ENCODE measurements at regions not wholly inside any gene's neighbourhood (a gene's known extent, or its start where the extent isn't known, plus 50 kb on each side); places are given as distances from the start of the nearest gene placed in this dataset.
"Not testable (repeated sequence)": the region's sequence is repeated elsewhere in the genome, so short reads cannot be mapped to it uniquely, and the experiment has no call there.

- intact Hi-C loops (cut with micrococcal nuclease) = no loop called here
- H3K27ac Mint-ChIP-seq = no peak overlapping the region
Measured at GRCh38 chr3:182136008-182136910, 424.5 kb downstream of the SOX2 start.

GRCh38 chr3:182138393-182138792 is 426.7 kb downstream of the SOX2 start:
- no peaks in the 10 kb centered on the region for H3K36me3 Mint-ChIP-seq (ENCODE audit: low read depth)
- H3K4me1 Mint-ChIP-seq = no peaks in the 10 kb centered on the region
- no peak for DNase-seq
- no peak overlapping the region for H3K4me3 Mint-ChIP-seq
- no peaks in the 10 kb centered on the region for H3K27me3 Mint-ChIP-seq
- no peak overlapping the region for H3K27ac Mint-ChIP-seq
- intact Hi-C loops (cut with micrococcal nuclease) = no loop called here
- no peaks in the 10 kb centered on the region for H3K9me3 Mint-ChIP-seq

More at GRCh38 chr3:182136008-182136910, 424.5 kb downstream of the SOX2 start:
- Mint-ChIP-seq H3K27me3 (no peaks in the 10 kb centered on the region), H3K4me1 (no peaks in the 10 kb centered on the region), H3K36me3 (ENCODE audit: low read depth) (no peaks in the 10 kb centered on the region), H3K9me3 (no peaks in the 10 kb centered on the region), H3K4me3 (no peak overlapping the region)
- DNase-seq = no peak

DNA sequence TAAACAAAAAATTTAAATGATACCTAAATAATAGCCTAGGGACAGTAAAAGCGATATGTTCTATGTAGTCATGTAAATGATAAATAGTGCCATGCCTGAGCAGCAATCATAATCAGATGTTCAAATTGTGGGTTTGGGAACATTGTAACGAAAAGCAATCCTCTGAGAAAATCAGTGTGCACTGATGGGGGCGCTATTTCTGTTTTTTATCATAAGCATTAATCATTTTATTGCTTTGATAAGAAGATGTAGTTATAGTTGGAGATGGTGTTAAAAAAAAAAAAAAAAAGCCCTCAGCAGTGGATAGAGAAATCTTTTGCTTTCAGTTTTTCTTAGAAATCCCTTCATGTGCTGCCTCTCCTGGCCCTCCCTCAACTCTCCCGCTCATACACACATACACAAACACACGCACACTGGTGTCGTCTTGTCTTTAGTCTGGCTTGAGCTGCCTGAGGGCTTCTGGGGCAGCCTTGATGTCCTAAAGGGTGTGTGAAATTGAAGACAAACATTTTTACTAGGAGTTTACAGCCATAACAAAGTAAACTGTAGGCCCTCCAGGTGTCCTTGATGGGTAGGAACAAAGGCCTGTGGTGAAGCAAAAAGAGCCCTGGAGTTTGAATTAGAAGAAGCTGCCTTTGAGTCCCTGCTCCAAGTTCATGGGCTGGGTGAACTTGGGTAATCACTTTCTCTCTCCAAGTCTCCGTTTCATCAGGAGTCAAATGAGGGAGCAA is 428.1 kb downstream of the SOX2 start:
- intact Hi-C loops (cut with micrococcal nuclease) = no loop called here
- Mint-ChIP-seq H3K27me3 (no peaks in the 10 kb centered on the region), H3K4me1 (no peaks in the 10 kb centered on the region), H3K4me3 (no peak overlapping the region), H3K27ac (no peak overlapping the region), H3K36me3 (ENCODE audit: low read depth) (no peaks in the 10 kb centered on the region), H3K9me3 (no peaks in the 10 kb centered on the region)
- DNase-seq = no peak

- no peak for DNase-seq
- H3K4me1 Mint-ChIP-seq = no peaks in the 10 kb centered on the region
- H3K36me3 Mint-ChIP-seq (ENCODE audit: low read depth) = no peaks in the 10 kb centered on the region
- no peaks in the 10 kb centered on the region for H3K27me3 Mint-ChIP-seq
- no peak overlapping the region for H3K27ac Mint-ChIP-seq
- H3K4me3 Mint-ChIP-seq = no peak overlapping the region
- H3K9me3 Mint-ChIP-seq = no peaks in the 10 kb centered on the region
- intact Hi-C loops (cut with micrococcal nuclease) = no loop called here
Measured at GRCh38 chr3:182142928-182143327, 431.2 kb downstream of the SOX2 start.

DNA sequence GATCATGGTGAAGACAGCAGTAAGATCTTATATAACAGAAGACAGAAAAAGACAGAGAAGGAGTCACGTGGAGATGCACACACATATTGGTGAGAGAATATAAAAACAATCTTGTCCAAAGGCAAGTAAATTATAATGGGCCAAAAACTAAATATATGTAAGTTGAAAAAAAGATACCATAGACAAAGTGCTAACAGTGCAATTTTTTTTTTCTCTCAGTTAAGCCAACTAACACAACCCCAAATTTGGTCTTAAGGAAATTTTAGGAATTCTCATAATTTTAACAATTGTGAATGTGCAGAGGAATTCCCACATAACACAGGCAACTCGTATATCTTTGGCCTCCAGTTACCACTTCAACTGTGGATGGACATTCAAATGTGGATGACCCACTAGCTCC is 432.2 kb downstream of the SOX2 start:
- Mint-ChIP-seq H3K4me1 (no peaks in the 10 kb centered on the region), H3K27ac (no peak overlapping the region)
- intact Hi-C loops (cut with micrococcal nuclease) = no loop called here

GRCh38 chr3:182148360-182148759 is 436.6 kb downstream of the SOX2 start:
- intact Hi-C loops (cut with micrococcal nuclease) = no loop called here
- no peaks in the 10 kb centered on the region for H3K4me1 Mint-ChIP-seq
- H3K27me3 Mint-ChIP-seq = no peaks in the 10 kb centered on the region
- H3K4me3 Mint-ChIP-seq = no peak overlapping the region
- no peak for DNase-seq
- no peak overlapping the region for H3K27ac Mint-ChIP-seq
- H3K36me3 Mint-ChIP-seq (ENCODE audit: low read depth) = no peaks in the 10 kb centered on the region
- H3K9me3 Mint-ChIP-seq = peaks cover 5% of the 10 kb centered on the region

More for the DNA sequence above, 432.2 kb downstream of the SOX2 start:
- Mint-ChIP-seq H3K36me3 (ENCODE audit: low read depth) (no peaks in the 10 kb centered on the region), H3K4me3 (no peak overlapping the region), H3K9me3 (no peaks in the 10 kb centered on the region), H3K27me3 (no peaks in the 10 kb centered on the region)
- no peak for DNase-seq

GRCh38 chr3:182149594-182149993 is 437.9 kb downstream of the SOX2 start:
- Mint-ChIP-seq H3K4me1 (no peaks in the 10 kb centered on the region), H3K4me3 (no peak overlapping the region), H3K9me3 (peaks cover 5% of the 10 kb centered on the region), H3K27me3 (no peaks in the 10 kb centered on the region), H3K36me3 (ENCODE audit: low read depth) (no peaks in the 10 kb centered on the region), H3K27ac (no peak overlapping the region)
- DNase-seq = no peak
- intact Hi-C loops (cut with micrococcal nuclease) = no loop called here

- H3K27me3 Mint-ChIP-seq; H3K4me1 Mint-ChIP-seq; intact Hi-C loops (cut with micrococcal nuclease); H3K4me3 Mint-ChIP-seq; H3K27ac Mint-ChIP-seq; H3K36me3 Mint-ChIP-seq (ENCODE audit: low read depth); DNase-seq; H3K9me3 Mint-ChIP-seq: not testable (repeated sequence)
Measured at GRCh38 chr3:182156326-182156725, 444.6 kb downstream of the SOX2 start.

DNA sequence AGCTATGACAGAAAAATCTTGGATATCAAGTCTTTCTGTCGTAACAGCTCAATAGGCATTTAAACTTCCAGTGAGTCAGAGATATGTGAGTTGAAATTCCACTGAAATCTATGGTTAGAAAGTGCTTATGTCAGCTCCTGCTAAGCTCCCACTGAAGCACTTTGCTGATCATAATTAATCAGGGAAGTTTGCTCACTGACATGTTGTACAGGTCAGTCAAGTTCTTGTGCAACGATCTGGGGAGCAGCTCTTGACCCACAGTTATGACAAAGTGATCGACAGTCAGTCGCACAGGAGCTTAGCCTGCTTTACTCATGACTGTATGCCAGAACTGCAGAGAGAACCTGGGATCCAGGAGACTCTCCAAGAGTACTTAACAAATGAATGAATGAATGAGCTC is 453.5 kb downstream of the SOX2 start:
- no peaks in the 10 kb centered on the region for H3K36me3 Mint-ChIP-seq (ENCODE audit: low read depth)
- H3K4me3 Mint-ChIP-seq = no peak overlapping the region
- intact Hi-C loops (cut with micrococcal nuclease) = no loop called here
- no peak overlapping the region for H3K27ac Mint-ChIP-seq
- no peak for DNase-seq
- no peaks in the 10 kb centered on the region for H3K27me3 Mint-ChIP-seq
- H3K9me3 Mint-ChIP-seq = no peaks in the 10 kb centered on the region
- no peaks in the 10 kb centered on the region for H3K4me1 Mint-ChIP-seq

DNA sequence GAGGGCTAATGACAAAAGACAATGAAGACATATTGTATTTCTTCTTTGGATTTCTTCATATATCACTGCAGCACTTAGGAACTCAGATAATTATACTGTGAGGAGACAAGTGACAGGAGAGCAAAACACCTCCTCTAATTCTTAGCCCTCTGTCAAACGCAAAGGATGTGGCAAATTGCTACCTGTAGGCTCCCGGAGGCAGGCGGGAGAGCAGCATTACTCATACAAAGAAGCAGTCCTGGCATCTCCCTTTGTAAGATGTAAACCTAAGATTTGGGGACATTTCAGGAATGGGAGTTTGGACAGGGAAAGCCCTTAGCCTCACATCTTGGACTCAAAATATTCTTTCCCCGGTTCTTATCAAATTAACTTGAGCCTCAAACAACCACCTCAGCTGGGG is 460.8 kb downstream of the SOX2 start:
- no peak for DNase-seq
- Mint-ChIP-seq H3K4me1 (no peaks in the 10 kb centered on the region), H3K4me3 (no peak overlapping the region), H3K27ac (no peak overlapping the region), H3K27me3 (no peaks in the 10 kb centered on the region), H3K36me3 (ENCODE audit: low read depth) (no peaks in the 10 kb centered on the region), H3K9me3 (no peaks in the 10 kb centered on the region)
- intact Hi-C loops (cut with micrococcal nuclease) = no loop called here

GRCh38 chr3:182178488-182179200 is 466.9 kb downstream of the SOX2 start:
- H3K27me3 Mint-ChIP-seq = no peaks in the 10 kb centered on the region
- DNase-seq = no peak
- no peak overlapping the region for H3K4me3 Mint-ChIP-seq
- H3K36me3 Mint-ChIP-seq (ENCODE audit: low read depth) = no peaks in the 10 kb centered on the region
- no peak overlapping the region for H3K27ac Mint-ChIP-seq
- no peaks in the 10 kb centered on the region for H3K9me3 Mint-ChIP-seq
- intact Hi-C loops (cut with micrococcal nuclease) = no loop called here
- H3K4me1 Mint-ChIP-seq = no peaks in the 10 kb centered on the region

DNA sequence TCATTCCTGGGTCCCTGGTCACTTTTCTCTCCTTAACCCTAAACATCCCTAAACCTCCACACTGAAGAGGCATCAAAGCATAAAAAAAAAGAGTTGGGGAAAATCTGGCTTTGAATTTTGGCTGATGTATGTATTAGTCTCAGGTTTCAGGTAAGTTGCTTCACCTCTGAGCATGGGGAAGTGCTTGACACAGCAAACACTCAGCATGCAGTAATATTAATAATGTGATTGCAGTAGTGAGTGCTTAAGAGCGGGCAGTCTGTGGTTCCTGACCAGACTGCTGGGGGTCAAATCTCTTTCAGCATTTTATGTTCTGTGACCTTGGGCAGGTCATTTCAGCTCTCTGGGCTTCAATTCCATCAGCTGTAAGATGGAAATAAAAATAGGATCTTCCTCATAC is 467.9 kb downstream of the SOX2 start:
- H3K27ac Mint-ChIP-seq = no peak overlapping the region
- no peaks in the 10 kb centered on the region for H3K36me3 Mint-ChIP-seq (ENCODE audit: low read depth)
- intact Hi-C loops (cut with micrococcal nuclease) = no loop called here
- H3K4me3 Mint-ChIP-seq = no peak overlapping the region
- H3K27me3 Mint-ChIP-seq = no peaks in the 10 kb centered on the region
- no peak for DNase-seq
- H3K4me1 Mint-ChIP-seq = no peaks in the 10 kb centered on the region
- no peaks in the 10 kb centered on the region for H3K9me3 Mint-ChIP-seq

DNA sequence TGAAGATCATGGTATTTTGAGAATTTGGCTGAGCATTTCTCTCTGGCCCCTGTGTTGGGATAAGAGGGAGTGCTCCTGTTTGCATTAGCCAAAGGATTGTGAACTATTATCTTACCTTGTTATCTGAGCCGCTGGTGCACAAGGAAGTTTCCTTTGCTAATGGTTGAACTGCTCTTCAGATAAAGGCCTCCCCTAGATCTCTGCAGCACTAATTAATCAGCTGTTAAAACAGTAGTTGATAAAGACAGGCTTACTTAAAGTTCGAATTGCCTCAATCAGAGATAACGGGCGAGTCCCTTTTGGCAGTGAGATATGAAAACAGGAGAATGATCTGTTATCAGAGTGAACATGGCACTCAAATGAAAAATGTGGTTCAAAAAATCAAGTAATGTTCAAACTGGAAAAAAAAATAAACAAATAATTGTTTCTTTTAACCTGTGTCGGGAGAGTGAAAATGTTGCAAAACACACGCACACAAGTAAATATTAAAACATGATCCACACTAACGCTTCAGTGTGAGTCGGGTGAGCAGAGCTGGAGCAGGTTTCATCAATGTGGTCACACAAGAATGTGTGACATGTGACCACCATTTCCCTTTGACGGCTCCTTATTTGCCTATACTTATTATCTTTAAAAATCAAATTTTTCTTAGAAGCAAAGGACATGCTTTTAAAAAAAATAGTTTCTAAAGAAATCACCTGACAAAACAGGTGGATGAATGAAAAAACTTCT is 469.1 kb downstream of the SOX2 start:
- intact Hi-C loops (cut with micrococcal nuclease) = no loop called here
- Mint-ChIP-seq H3K9me3 (no peaks in the 10 kb centered on the region), H3K4me3 (no peak overlapping the region), H3K27me3 (no peaks in the 10 kb centered on the region), H3K36me3 (ENCODE audit: low read depth) (no peaks in the 10 kb centered on the region), H3K4me1 (no peaks in the 10 kb centered on the region), H3K27ac (no peak overlapping the region)
- no peak for DNase-seq
